ENCODE measurements at regions not wholly inside any gene's neighbourhood (a gene's known extent, or its start where the extent isn't known, plus 50 kb on each side); places are given as distances from the start of the nearest gene placed in this dataset.

DNA sequence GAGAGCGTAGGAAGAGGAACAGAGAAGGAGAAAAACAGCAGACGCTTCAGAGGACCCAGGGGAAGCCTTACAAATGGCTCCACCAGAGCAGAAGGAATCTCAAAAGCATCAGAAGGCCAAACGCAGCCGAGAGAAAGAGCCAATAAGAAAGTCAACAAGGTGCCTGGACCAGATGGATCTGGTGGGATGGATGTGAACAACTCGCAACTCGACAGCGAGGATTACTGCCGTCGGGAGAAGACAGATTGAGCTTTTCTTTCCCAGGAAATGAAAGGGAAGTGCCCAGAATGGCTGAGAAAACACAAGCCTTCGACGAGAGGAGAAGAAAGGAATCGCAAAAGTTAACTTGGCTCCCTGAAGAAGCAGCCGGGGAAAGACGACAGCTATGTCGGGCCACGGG, 132.8 kb upstream of the MGMT start:
- DNase-seq (ENCODE audit: low spot score) = no peak

DNA sequence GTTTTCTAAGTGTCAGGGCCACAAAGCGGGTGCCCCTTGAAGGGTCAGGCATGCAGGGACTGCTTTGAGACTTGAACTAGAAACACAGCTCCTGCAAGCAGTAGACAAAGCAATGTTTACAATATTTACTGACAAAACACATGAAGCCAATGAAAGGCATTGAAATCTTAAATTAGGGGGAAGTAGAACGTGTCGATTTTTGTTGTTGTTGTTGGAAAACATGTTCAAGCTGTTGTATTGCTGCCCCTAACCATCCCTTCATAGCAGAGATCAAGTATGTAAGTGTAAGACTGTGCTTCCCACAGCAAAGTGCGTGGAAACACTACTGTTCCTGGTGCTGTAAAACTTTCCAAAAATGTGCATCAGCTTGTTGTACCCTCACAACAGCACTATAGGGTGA, 131.6 kb upstream of the MGMT start:
- DNase-seq (ENCODE audit: low spot score) = no peak

DNA sequence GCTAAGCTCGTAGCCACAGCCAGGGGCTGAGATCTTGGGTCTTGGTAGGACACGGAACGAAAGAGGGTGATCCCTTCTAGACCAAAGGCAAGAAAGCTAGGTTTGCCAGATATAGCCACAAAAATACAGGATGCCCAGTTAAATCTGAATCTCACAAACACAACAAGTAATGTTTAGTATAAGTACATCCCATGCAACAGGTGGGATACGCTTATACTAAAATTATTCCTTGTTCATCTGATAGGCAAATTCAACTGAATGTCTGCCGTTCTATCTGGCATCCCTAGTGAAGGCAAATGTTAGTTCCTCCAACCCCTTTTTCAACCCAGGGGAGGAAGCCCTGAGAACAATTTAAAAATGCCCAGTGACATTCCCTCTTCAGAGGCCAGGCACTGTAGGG, 131.1 kb upstream of the MGMT start:
- DNase-seq (ENCODE audit: low spot score) = no peak

DNA sequence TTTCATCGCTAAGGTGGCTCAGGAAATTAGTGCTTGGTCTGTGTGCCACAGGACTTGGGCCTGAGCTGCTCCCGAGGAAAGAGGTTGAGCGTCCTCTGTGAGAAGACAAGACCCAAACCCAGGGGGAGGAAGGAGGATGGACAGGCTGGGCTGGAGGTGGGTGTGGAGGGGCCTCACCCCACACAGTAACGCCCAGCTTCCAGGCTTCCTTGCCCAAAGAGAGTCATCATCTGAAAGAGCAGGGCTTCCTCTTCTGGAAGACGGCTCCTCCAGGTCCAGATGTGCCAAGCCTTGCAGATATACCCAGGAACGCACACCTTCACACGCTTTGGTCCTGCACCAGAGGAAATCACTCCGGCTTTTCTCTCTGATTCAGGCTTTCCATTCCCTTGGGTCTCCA, 127.8 kb upstream of the MGMT start:
- no peak for DNase-seq (ENCODE audit: low spot score)

DNA sequence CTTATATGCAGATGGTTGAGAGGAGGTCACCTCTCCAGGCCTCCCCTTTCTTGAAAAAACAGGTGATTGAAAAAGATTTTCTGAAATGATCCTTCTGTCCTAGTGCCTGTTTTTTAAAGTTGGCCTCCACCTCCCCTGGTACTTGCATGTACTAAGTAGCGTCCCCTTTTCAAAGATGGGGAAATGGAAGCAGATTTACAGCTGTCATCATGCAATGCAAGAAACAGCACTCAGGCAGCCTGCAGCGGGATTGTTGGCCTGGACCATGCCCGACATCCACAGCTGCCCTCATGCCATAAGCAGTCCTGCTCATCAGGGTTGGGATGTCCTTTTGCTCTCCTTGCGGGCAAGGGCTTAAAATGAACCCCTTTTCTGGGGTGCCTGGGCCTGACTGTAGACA, 127.2 kb upstream of the MGMT start:
- DNase-seq (ENCODE audit: low spot score) = no peak

DNA sequence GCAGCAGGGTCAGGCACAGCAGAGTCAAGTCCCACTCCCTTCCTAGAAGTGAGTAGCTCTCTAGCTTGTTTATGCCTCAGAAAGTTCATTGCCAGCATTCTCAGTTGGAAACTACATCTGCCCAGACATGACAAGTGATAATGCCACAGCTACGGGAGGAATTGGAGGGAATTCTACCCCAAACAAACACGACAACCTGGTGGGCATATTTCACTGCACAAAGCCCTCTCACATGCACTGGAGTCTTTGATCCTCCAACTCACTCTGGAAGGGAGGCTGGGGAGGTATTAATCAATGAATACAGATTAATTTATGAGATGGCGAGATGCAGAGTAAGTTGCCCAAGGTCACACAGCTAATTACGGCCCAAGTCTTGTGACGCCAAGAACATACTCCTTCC, 126.0 kb upstream of the MGMT start:
- DNase-seq (ENCODE audit: low spot score) = no peak

DNA sequence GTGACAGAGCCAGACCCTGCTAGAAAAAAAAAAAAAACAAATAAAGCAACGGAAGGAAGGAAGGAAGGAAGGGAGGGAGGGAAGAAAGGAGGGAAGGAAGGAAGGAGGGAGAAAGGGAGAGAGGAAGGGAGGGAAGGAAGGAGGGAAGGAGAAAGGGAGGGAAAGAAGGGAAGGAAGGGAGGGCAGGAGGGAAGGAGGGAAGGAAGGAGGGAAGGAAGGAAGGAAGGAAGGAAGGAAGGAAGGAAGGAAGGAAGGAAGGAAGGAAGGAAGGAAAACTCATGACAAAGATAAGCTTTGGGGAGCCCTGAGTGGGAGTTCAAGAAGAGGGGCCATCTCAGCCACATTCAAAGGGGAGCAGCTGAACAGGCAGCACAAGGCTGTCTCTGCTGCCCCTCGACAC, 124.7 kb upstream of the MGMT start:
- no peak for DNase-seq (ENCODE audit: low spot score)

DNA sequence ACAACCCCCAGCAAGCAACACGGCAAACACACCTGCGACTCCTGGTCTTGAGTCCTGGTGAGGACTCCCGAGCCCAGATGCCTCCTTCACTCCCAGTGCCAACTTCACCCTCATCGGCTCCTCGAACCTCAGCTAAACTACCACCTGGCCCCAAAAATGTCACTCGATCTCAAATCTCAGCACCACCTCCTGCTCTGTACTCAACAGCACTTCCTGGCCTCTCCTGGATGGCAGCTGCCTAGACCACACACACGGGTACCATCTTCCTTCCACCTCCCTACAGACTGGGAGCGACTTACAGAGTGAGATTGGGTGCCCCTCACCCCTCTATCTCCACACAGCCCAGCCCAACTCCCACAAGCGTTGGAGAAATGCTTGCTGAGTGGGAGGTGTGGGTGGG, 123.9 kb upstream of the MGMT start:
- DNase-seq (ENCODE audit: low spot score) = no peak

DNA sequence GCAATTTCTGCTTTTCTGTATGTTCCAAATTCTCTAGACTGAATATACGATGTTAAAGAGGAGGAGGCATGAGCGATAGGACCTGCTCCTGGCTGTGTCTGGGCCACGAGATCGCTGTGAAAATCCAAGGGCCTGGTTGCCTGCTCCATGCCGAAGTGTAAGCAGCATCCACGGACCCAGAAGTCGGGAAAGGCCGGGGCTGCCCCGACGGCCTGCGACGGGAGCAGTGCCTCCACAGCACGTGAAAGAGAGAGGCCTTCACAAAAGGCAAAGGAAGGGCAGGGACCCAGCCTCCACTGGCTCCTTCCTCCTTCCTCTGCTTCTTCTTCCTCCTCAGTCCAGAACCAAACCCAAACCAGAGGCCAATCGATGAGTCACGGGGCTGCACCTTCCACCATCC, 122.9 kb upstream of the MGMT start:
- no peak for DNase-seq (ENCODE audit: low spot score)

DNA sequence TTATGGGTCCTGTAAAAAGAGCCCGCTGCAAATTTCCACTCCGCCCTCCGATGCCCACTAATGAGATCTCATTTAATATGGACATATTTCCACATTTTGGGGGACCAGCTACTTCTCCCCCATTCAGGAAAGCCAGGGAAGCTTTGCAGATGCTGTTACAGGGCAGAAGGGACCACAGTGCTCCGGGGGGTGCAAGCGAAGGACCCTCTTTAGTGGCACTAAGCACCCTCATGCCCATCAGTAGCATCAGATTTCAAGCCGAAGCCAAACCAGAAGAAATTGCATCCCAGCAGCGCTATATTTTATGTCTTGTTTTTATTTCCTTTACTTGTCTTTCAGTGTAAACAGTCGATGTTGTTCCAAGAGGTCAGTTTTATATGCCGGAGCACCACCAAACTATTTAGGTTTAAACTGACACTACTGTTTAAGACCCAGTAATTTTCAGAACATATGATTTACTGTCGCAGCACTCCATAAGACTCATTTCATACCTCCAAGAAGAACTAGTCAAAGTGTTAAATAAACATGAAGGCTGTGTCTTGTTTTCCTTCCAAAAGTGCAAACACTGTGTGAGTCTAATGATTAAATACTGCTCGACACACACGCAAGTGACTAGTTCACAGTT, 122.2 kb upstream of the MGMT start:
- no peak for DNase-seq (ENCODE audit: low spot score)

DNA sequence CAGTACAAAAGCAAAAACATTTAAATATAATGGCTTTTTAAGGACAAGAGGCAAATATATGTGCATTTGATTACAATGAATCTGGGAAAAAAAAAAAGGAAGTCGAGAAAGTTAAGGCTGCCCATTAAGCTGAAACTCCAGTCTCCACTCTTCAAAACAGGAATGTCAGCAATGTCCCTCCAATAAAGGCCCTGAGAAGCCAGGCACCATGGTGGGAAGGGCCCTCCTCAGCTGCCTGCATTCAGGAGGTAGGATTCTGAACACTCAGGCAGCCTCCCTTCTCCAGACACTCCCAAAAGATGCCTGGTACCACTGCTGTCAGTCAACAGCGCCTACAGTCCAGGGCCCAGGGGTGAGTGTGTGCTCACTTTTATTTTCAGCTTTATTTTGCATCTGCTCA, 121.3 kb upstream of the MGMT start:
- DNase-seq (ENCODE audit: low spot score) = no peak

DNA sequence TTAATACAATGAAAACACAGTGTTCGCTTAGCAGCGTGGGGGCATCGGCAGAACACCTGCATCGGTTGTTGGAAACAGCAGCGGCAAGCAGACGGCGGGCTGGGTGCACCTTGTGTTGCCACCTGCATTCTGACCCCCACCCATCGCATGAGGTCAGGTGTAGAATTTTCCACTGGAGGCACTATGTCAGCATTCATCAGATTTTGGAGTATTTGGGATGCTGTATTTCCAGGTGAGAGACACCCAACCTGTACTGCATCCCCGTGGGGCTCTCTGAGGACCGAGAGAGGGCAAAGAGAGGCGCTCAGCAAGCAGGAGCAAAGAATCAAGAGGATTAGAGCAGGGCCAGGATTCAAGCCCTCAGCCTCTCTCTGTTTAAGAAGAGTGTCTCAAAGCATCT, 116.4 kb upstream of the MGMT start:
- no peak for DNase-seq (ENCODE audit: low spot score)

DNA sequence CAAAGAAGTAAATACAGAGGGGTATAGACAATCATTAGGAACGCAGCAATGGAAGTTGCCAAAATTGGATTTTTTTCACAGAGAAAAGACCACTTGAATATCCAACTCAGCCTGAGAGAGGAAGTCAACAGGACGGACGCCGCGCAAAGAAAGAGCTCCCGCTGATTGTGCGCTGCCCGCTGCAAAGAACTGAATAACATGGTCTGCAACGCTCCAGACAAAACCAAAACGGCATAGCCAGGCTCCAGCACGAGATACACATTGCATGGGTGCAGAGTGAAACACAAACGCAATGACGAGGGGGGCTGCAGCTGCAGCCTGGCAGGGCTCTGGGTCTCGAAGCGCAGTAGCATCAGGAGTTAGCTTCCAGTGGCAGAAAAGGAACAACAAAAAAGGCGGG, 113.9 kb upstream of the MGMT start:
- no peak for DNase-seq (ENCODE audit: low spot score)

DNA sequence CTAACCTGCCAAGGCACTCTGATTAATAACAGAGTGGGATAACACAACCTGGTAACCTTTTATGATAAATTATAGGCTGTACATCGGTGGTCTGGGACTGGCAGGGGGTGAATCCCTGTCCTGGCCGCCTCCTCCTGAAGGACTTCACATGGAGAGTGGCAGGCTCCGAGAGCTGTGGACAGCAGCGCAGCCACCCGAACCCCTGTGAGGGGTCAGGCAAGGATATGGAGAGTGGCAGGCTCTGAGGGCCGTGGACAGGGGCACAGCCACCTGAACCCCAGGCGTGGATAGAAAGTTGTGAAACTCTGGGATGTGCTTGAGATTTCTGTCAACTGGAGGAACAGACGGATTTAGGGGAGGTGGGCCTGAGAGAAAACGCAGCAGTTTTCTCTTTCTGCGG, 107.0 kb upstream of the MGMT start:
- no peak for DNase-seq (ENCODE audit: low spot score)

DNA sequence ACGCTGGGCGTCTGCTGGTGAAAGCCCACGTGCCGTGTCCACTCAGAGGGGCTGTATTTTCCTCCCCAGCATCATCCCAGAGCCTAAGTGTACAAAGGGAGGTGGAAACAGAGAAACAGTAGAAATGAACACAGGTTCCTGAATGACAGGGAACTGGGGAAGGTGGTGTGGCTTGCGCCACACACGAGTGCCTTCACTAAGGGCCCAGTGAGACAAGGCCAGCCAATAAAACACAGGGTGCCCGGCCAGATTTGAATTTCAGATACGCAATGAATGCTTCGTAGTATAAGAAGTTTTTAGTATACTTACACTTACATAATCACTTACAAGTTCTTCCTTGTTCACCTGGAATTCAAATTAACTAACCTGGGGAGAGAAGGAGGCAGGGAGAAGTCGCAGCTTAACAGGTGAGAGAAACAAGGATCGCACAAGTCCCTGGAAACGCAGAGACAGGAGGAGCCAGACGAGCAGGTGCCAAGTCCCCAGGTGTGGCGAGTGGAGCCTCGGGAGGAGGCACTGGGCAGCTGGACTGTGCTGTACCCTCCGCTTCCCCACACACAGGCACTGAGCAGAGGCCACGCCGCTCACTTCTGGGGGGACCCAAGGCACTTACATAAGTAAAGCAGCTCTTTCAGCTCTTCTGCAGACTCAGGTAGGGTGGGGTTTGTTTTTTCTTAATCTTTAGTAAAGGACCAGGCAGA, 105.2 kb upstream of the MGMT start:
- DNase-seq (ENCODE audit: low spot score) = no peak

DNA sequence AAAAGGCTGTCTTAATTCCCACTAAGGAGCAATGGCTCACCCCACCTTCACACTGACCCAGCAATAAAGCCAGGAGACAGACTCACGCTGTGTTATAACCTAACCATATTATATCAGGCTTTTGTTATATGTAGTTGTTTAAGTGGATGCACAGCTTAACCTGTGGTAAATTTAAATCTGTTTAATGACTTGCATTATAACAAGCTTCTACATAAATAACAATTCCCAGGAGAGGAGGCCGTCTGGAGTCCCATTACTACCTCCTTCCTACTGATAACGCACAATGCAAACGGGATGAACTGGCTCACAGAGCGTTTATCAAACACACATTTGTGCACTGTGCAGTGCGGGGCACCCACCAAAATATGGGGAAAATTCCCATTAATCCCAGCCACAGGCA, 102.1 kb upstream of the MGMT start:
- no peak for DNase-seq (ENCODE audit: low spot score)

DNA sequence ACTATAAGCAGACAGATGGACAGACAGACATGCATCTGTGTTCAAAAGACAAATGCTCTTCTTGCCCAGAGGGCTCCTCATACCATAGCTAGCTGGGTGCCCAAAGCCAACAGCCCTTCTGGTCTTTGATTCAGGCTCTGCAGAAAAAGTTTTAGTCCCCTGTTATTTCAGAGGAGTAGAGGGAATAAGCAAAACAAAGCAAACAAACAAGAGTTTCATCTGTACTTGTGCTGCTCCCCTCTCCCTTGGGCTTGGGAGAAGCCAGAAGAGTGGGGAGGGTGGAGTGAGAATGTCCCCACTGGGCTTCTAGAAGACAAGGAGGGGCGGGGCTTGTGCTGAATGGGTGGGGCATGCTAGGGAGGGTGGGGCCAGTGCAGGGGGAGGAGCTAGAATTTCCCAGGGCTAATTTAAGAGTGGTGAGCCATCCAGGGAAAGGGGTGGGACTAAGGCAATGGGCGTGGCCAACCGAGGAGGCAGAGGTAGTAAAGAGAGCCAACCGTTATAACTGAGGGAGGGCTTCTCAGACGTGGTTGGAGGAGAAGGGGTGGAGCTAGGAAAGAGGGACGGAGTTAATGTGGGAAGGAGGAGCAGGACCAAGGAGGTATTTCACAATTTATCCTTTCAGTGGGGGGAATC, 101.2 kb upstream of the MGMT start:
- DNase-seq (ENCODE audit: low spot score) = no peak

DNA sequence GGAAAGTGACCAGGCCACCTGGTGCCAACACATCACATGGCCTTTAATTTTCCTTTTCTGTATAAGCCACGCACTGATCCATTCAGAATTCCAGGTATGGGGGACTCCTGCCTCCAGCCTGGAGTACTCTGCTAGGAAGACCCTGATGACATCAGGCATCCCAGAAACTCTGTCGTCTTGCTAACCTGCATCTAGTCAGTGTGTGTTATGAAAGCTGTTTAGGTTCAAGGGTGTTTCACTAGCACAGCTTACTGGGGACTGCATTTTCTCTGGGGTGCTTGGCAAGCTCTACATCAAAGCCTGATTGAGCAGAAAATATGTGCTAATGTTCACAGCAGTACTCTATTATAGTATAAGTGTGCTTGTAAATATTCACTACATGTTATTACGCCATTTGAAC, 100.6 kb upstream of the MGMT start:
- no peak for DNase-seq (ENCODE audit: low spot score)

DNA sequence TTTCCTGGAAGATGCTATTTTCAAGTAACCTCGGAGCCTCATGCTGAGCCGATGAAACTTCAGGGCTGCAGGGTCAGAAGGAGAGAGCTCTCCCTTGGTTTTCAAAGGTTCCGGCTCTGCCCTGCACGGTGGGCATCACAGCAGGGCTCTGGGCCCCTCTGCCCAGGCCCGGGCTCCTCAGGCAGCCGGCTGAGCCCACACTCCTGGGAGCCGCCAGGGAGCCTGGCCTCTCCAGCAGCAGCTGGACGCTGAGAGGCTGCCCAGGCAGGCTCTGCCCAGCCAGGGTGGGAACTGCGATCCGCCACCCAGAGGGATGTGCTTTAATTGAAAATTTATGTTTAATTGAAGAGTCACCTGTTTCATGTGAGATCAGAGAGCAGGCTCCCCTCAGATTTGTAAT, 97.5 kb upstream of the MGMT start:
- DNase-seq (ENCODE audit: low spot score) = no peak

DNA sequence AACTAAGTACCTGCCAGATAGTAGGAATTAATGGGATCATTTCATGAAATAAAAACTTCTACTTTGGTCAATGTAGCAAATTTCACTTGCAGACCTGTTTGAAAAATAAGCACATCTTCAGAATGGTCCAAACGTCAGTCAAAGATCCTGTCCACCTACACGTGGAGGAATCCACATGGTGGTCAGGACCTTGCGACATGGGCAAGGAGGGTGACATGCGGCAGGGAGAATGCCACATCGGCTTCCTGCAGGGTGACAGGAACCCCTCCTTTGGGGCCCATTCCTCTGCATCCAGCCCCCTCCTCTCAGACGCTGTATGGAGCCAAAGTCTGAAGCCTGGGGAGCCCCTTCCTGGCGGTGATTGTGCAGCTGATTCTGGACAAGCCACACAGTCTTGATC, 95.5 kb upstream of the MGMT start:
- DNase-seq (ENCODE audit: low spot score) = no peak

DNA sequence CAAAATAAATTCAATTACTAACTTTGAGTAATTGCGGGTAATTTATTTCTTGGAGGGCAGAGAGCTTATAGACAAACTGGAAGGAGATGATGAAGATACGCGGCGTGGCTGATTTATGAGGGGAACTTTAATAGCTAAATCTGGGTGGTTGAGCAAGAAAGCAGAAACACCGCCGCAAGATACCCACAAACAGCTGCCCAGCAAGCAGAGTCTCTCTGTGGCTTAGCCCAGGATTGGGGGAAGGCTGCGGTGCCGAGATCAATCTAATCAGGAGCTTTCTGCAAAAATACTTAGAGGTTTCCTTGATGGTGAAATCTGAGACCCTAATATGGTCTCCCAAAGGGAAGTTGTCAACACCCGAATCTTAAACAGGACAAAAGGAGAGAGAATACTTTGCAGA, 94.9 kb upstream of the MGMT start:
- DNase-seq (ENCODE audit: low spot score) = no peak

DNA sequence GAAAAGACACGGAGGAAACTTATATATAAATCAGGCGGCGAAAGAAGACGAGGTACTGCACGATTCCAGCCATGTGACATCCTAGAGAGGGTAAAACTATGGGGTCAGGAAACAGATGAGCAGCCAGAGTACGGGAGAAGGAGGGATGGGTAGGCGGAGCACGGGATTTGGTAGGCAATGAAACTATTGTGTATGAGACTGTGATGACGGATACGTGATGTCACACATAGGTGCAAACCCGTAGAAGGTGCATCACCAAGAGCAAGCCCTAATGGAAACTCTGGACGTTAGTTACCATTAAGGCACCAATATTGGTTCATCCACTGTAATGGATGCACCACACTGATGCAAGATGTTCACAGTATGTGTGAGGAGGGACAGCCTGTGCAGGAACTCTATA, 93.8 kb upstream of the MGMT start:
- DNase-seq (ENCODE audit: low spot score) = no peak

DNA sequence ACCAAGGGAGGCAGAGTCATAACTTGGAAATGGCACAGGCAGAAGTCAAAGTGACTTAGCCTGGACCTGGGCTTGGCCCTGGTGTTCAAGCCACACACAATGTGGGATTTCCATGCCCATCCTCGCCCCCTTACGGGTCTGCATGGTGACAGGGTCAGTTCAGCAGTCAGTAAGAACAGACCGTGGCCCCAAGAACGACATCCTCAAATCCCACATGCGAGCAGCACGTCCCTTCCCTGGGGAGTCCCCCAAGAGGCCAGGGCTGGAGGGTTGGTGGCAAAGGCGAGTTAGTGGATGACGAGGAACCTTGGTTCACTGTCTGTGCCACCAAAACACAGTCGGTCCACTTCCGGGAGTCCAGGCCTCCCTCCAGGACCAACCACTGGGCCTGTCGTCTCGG, 93.3 kb upstream of the MGMT start:
- DNase-seq (ENCODE audit: low spot score) = no peak

DNA sequence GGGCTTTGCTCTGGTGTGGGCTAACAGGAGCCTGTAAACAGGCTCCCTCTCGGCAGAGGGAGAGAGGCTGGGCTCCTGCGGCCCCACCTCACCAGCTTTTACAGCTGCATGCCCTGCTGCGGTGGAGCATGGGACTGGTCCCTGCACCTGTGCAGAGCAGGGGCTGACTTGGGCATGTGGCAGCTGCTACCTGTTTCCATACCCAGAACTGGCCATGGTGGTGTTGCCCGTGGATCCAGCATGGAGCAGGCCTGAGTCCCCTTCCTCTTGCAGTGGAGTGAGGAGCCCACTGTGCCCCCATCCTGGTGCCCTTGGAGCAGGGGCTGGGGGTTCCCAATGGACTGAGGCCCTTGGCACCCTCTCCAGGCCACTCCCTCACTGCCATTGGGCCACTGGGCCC, 91.9 kb upstream of the MGMT start:
- DNase-seq (ENCODE audit: low spot score) = no peak
